Activated CD4-positive, alpha-beta T cell treated with anti-CD3 and anti-CD28 coated beads, Interleukin-2, amount 10 ng/mL, durations not matched to agents 7 days and 5 days (primary cell): ENCODE measurements at regions not wholly inside any gene's neighbourhood (a gene's known extent, or its start where the extent isn't known, plus 50 kb on each side); places are given as distances from the start of the nearest gene placed in this dataset.

Source experiments
- CTCF ChIA-PET: fragments of 350-600 bp; sonication (Branson Sonifier 250); formaldehyde crosslinking; loops from one replicate; lab custom pipeline; 2021; ENCODE audit warnings: antibody characterized with exemption; lab: Charles Lee
- POLR2A ChIA-PET: fragments of 350-600 bp; sonication (Branson Sonifier 250); formaldehyde crosslinking; loops from one replicate; lab custom pipeline; 2021; ENCODE audit warnings: antibody characterized with exemption; lab: Charles Lee
- DNase-seq: peaks from one replicate; pipeline ENCODE4 v3.0.0-alpha.2; 2020
- H3K27ac Mint-ChIP-seq: one replicate; pipeline ENCODE4 v1.8.0; 2021; ENCODE audit warnings: mild to moderate bottlenecking, moderate library complexity, mixed read lengths
- H3K27me3 Mint-ChIP-seq: one replicate; pipeline ENCODE4 v1.8.0; 2021; ENCODE audit warnings: mixed read lengths
- H3K36me3 Mint-ChIP-seq: one replicate; pipeline ENCODE4 v1.8.0; 2021; ENCODE audit warnings: low read depth, mixed read lengths
- H3K4me1 Mint-ChIP-seq: one replicate; pipeline ENCODE4 v1.8.0; 2021; ENCODE audit warnings: mixed read lengths
- H3K4me3 Mint-ChIP-seq: one replicate; pipeline ENCODE4 v1.8.0; 2021; ENCODE audit warnings: mild to moderate bottlenecking, moderate library complexity, mixed read lengths
- H3K9me3 Mint-ChIP-seq: one replicate; pipeline ENCODE4 v1.8.0; 2021; ENCODE audit warnings: mixed read lengths

DNA sequence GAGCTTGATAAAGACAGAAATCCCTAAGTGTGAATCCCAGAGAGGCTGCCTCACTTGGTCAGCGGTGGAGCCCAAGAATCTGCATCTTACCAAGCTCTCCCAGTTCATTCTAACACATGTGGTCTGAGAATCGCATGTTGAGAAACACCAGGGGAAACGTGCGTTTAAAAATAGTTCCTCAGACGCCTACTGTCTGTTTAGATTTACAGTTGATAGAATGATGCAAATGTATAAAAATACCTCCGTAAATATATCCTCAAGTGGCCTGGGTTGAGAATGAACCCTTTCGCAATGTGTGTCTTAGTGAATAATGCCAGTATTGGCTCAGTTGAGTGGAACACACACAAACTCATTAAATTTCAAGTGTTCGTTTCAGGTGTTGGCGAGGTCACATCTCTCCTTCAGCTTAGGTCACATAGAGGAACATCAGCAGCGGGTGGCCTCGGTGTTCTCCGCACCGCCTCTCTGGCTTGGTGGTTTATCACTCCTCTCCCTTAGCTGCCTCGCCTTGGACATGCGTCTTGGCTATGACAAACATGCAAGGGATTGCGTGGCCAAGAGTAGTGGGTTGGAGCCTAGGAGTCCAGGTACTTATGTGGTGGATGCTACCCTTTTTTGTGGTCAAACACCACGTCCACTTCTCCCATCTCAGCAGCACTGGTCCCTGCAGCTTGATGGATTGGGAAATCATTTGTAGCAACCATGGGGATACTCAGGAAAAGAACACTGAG lies 117.6 kb upstream of the SPATA13 start:
- Mint-ChIP-seq H3K27ac (no peak overlapping the region), H3K27me3 (peaks cover 3% of the 10 kb centered on the region), H3K4me3 (no peak overlapping the region), H3K4me1 (peaks cover 17% of the 10 kb centered on the region), H3K36me3 (no peaks in the 10 kb centered on the region), H3K9me3 (peaks cover 13% of the 10 kb centered on the region)
- CTCF ChIA-PET: interaction anchor here (0.6 to 1.5 kb wide), 2 partner anchors 161 to 186 kb away, joined by 3 to 5 read pairs; no protein-coding TSS in a partner anchor
- POLR2A ChIA-PET: no interaction called here
- no peak for DNase-seq

DNA sequence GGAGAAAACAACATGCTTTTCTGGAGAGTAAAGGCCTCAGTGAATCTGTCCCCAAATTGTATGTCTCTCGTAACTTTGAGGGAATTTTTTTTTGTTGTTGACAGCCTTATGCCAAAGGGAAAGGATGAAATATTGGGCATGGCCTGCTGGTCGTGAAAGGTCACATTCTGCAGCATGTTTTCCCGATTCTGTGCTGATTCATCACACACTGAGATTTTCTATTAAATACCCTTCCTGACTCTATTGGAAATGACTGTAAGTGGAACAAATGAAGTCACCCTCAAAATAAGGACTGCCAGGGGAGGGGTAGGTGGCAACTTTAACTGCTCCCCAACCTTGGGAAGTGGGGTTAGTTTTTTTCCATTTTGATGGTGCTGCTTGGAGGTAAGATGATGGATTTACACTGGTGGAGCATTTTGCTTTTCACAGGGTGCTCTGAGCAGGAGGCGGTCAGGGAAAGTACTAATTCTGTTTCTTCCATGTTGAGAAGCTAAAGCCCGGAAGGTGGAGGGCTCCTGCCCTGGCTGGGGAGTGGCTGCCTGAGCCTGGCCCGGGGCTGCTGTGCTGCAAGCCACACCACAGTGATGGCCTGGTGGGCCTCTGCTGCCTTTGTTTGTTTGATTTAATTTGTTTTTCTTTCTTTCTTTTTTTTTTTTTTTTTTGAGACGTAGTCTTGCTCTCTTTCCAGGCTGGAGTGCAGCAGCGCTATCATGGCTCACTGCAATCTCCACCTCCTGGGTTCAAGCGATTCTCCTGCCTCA lies 116.8 kb upstream of the SPATA13 start:
- peaks cover 13% of the 10 kb centered on the region for H3K9me3 Mint-ChIP-seq
- peaks cover 4% of the 10 kb centered on the region for H3K27me3 Mint-ChIP-seq
- no peak for DNase-seq
- peaks cover 10% of the 10 kb centered on the region for H3K4me1 Mint-ChIP-seq
- no peak overlapping the region for H3K4me3 Mint-ChIP-seq
- ChIA-PET POLR2A (no interaction called here), CTCF (interaction anchor here (0.7 kb wide), 1 partner anchor 160 kb away, joined by 4 read pairs; no protein-coding TSS in a partner anchor)
- H3K36me3 Mint-ChIP-seq: no peaks in the 10 kb centered on the region
- no peak overlapping the region for H3K27ac Mint-ChIP-seq

DNA sequence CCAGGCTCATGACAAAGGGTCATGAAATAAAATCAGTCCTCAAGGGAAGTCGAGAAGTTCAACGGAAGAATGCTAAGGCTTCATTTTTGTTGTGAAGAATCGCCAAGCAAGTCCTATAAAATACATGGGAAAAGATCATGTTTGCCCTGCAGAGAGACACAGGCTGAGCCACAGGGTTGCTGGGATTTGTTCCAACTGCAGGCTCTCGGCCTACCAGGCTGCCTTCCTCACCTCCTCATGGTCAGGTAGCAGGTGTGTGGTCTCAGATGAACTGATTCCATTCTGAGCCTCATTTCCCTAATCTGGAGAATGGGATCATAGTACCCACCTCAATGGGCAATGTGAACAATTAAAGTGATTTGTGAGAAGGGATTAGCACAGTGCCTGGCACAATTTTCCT lies 114.9 kb upstream of the SPATA13 start:
- CTCF ChIA-PET: interaction anchor here (1.4 kb wide), 1 partner anchor 10 kb away, joined by 4 read pairs; no protein-coding TSS in a partner anchor
- H3K4me1 Mint-ChIP-seq: no peaks in the 10 kb centered on the region

DNA sequence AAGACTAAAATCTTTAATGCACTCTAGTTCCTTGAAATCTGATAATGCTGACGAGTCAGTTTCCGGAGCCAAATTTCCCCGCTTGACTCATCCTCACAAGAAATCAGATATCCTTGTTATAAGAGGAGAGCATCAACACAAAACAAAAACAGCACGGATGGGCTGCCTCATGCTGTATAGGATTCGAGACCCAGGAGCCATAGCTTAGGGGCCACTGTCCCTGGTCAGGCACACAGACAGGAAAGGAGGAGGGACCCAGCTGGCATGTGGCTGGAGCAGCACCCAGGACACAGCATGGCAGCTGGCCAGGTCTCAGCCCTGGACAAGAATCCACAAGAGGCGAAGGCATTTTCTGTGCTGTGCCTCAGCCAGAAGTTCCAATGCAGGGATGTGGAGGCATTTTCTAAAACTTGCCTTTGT lies 110.2 kb upstream of the SPATA13 start:
- ChIA-PET CTCF (no interaction called here), POLR2A (no interaction called here)
- no peak for DNase-seq
- no peak overlapping the region for H3K4me3 Mint-ChIP-seq
- H3K9me3 Mint-ChIP-seq: peaks cover 13% of the 10 kb centered on the region
- H3K4me1 Mint-ChIP-seq: peaks cover 7% of the 10 kb centered on the region
- no peaks in the 10 kb centered on the region for H3K36me3 Mint-ChIP-seq
- H3K27ac Mint-ChIP-seq: no peak overlapping the region
- H3K27me3 Mint-ChIP-seq: peaks cover 9% of the 10 kb centered on the region

More for the DNA sequence above, 114.9 kb upstream of the SPATA13 start:
- Mint-ChIP-seq H3K36me3 (no peaks in the 10 kb centered on the region), H3K4me3 (no peak overlapping the region), H3K9me3 (peaks cover 13% of the 10 kb centered on the region), H3K27ac (no peak overlapping the region), H3K27me3 (peaks cover 4% of the 10 kb centered on the region)
- POLR2A ChIA-PET: no interaction called here
- no peak for DNase-seq

DNA sequence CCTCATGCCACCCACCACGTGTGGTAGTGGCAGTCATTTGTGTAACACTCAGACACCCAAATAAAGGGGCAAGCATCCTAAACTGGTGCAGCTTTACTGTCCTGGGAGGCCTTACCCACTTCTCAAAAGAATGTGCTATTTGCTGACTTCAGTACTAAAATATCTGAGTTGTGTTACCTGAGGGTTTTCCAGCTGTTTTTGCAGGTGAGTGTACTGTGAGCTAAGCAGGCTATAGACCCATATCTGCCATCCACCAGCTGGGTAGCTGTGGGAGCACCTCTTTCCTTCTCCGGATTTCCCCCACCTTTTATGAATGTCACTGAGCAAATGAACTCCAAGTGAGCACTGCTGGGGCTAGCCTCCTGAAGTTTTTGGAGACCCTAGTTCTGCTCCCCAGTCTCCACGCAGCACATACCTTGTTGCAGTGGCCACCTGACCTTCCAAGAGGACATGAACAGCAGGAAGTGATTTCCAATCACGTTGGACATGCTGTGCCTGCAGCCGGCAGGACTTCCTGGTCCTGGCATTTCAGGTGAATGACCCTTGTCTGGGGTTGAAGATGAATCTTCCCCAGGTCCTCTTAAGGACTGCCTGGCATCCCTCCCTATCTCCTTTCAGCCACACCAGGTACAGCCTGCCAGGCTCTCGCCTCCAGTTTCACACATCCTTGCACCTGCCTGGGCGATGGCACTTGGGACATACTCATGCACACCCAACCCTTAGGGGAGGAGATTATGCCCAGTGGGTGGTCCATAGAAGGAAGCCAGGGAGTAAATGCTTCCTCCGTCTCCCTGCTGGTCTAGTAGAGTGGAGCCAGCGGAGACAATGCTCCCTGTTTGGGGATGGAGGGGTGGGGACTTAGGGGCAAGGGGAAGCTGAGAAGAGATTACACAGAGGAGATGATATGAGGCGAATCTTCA lies 109.5 kb upstream of the SPATA13 start:
- Mint-ChIP-seq H3K4me1 (peaks cover 7% of the 10 kb centered on the region), H3K36me3 (no peaks in the 10 kb centered on the region), H3K4me3 (no peak overlapping the region), H3K27ac (no peak overlapping the region), H3K27me3 (peaks cover 7% of the 10 kb centered on the region), H3K9me3 (peaks cover 12% of the 10 kb centered on the region)
- ChIA-PET POLR2A (no interaction called here), CTCF (interaction anchor here (1.0 kb wide), 2 partner anchors 89 to 100 kb away, joined by 3 read pairs; no protein-coding TSS in a partner anchor)
- DNase-seq: no peak

DNA sequence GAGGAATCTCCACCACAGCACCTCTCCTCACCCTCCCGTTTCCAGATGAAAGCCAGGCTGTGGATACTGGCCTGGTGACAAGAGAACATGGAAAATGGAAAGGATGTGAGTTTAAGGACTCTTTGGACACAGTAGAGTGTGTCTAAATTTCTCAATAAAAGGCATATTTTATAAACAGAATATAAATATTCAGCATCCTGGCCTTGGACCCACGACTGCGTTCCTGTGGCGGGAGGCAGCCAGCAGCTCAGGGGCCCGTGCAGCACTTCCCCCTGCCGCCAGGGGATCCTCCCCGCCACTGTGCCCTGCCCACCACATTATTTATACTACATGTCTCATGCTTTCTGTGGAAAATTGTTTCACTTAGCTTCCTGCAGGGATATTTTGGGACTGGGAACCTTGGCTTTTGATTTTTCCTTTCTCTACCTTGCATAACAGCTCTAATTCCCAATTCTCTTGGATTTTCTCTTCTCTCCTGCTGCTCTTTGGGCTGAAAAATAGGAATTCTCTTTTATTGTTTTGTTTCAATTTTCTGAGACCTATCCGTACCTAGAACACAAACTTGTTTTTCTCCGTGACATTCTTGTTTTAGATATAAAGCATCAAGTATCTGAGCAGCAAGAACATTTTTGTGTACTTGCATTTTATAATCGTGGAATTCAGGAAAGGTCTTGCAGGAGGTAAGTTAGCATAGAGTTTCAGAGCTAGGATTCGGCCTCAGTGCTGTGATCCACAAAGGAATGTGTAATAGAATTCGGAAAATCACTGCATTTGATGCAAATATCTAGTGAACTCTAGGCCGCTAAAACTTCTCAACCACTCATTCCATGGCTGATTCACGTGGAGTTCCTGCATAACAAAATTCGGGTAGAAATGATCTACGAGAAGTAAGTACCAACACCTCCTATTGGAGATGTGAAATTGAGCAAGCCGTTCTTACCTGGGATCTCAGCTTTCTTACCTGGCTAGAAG lies 107.7 kb upstream of the SPATA13 start:
- no peaks in the 10 kb centered on the region for H3K9me3 Mint-ChIP-seq
- H3K4me1 Mint-ChIP-seq: peaks cover 7% of the 10 kb centered on the region
- H3K27me3 Mint-ChIP-seq: peaks cover 10% of the 10 kb centered on the region
- H3K27ac Mint-ChIP-seq: no peak overlapping the region
- no peak for DNase-seq
- no peaks in the 10 kb centered on the region for H3K36me3 Mint-ChIP-seq
- no peak overlapping the region for H3K4me3 Mint-ChIP-seq
- ChIA-PET CTCF (interaction anchor here (0.6 to 1.9 kb wide), 16 partner anchors 9 to 231 kb away, joined by 3 to 9 read pairs (median 4); no protein-coding TSS in a partner anchor), POLR2A (no interaction called here)

DNA sequence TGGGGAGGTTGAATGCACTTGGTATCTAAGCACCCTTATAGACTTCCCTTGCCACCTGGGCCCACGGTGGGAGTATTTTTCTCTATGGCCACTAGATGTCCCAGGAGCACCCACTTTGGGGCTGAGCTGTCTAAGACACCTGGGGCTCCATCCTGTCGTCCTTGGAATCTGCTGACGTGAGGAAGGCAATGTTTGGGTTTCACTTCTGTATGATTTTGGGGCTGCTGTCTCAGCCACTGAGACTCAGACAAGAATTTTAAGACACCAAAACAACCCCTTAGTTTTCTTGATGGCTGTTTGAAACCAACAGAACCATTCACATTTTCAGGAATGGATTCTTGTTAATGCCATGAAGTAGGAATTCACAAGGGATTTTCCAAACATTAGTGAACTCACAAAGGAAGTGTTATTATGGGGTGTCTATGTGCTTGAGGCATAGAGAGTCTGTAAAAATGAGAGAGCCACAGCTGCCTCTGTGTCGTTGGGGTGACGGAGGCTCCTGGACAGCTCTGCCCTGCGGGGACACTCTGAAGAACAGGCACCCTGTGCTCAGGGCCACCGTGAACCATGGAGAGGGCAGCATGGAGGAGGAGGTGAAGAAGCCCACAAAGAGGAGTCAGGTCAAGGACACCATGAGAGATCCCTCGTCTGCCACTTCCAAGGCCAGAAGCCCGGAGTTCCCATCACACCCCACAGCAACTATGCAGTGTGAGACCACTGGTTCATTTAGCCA lies 106.8 kb upstream of the SPATA13 start:
- H3K36me3 Mint-ChIP-seq: no peaks in the 10 kb centered on the region
- DNase-seq: peak; percentile 71
- CTCF ChIA-PET: interaction anchor here (0.6 to 1.9 kb wide), 19 partner anchors 8 to 231 kb away, joined by 3 to 9 read pairs (median 4); no protein-coding TSS in a partner anchor
- peaks cover 7% of the 10 kb centered on the region for H3K4me1 Mint-ChIP-seq
- no peak overlapping the region for H3K27ac Mint-ChIP-seq
- H3K27me3 Mint-ChIP-seq: peaks cover 9% of the 10 kb centered on the region
- no peaks in the 10 kb centered on the region for H3K9me3 Mint-ChIP-seq
- H3K4me3 Mint-ChIP-seq: no peak overlapping the region
- POLR2A ChIA-PET: no interaction called here

DNA sequence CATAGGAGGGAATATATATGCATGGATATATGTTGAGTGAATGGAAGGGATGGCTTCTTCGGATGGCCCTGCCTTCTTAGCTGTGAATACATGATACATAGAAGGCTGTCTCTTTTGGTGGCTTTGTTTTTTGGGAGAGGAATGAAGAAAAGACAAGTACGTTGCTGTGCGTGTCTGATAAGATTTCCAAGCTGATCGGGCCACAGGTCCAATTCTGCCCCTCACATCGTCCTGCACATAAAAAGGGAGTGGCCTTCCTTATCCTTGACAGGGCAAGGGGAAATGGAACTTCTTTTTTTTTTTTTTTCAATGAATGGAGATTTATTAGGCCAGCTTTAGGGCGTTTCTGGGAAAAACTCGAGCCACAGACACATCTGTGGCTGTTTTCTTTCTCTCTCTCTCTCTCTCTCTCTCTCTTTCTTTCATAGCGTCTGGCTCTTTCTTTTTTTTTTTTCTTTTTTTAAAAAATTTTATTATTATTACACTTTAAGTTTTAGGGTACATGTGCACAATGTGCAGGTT lies 103.8 kb upstream of the SPATA13 start:
- peaks cover 9% of the 10 kb centered on the region for H3K27me3 Mint-ChIP-seq
- no peaks in the 10 kb centered on the region for H3K36me3 Mint-ChIP-seq
- no peak for DNase-seq
- H3K4me1 Mint-ChIP-seq: peaks cover 7% of the 10 kb centered on the region
- H3K4me3 Mint-ChIP-seq: no peak overlapping the region
- CTCF ChIA-PET: interaction anchor here (0.7 kb wide), 2 partner anchors 24 to 195 kb away, joined by 5 read pairs; no protein-coding TSS in a partner anchor
- H3K9me3 Mint-ChIP-seq: no peaks in the 10 kb centered on the region
- no peak overlapping the region for H3K27ac Mint-ChIP-seq
- POLR2A ChIA-PET: no interaction called here

DNA sequence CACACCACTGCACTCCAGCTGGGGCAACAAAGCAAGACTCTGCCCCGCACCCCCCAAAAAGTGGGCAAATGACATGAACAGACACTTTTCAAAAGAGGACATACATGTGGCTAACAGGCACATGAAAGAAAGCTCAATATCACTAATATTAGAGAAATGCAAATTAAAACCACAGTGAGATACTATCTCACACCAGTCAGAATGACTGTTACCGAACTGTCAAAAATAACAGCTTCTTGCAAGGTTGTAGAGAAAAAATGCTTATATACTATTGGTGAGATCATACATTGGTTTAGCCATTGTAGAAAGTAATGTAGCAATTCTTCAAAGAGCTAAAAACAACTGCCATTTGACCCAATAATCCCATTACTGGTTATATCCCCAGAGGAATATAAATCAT lies 99.5 kb upstream of the SPATA13 start:
- H3K27me3 Mint-ChIP-seq: peaks cover 3% of the 10 kb centered on the region
- no peaks in the 10 kb centered on the region for H3K36me3 Mint-ChIP-seq
- H3K4me1 Mint-ChIP-seq: peaks cover 12% of the 10 kb centered on the region
- H3K4me3 Mint-ChIP-seq: no peak overlapping the region
- no peaks in the 10 kb centered on the region for H3K9me3 Mint-ChIP-seq
- no peak for DNase-seq
- ChIA-PET POLR2A (interaction anchor here (0.5 kb wide), 1 partner anchor 387 kb away, joined by 10 read pairs; no protein-coding TSS in a partner anchor), CTCF (interaction anchor here (1.2 to 1.5 kb wide), 4 partner anchors 7 to 214 kb away, joined by 3 to 4 read pairs (median 3); no protein-coding TSS in a partner anchor)
- no peak overlapping the region for H3K27ac Mint-ChIP-seq

DNA sequence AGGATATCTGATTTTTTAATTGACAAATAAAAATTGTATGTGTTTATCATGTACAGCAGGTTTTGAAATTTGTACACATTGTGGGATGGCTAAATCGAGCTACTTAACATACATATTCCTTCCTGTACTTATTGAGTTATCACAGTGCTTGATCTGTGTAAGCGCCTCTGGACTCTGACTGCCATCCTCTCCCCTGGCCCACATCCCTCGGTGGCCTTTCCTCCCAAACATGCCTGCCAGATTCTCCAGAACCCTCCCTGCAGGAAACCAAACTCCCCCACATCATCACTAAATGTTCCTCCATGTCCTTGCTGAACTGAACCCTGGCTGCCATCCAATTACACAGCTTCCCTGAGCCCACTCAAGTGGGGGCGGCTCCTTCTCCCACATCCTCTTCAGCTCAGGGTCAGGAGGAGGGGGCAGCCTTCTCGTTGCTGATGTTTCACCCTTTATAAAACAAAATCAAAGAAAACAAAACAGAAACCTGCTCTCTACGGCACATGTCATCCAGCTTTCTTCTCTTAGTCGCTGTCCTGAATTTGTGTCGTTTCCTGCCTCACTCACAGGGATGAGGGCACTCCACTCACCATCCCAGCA lies 97.1 kb upstream of the SPATA13 start:
- H3K36me3 Mint-ChIP-seq: no peaks in the 10 kb centered on the region
- peak; percentile 32 for DNase-seq
- peaks cover 12% of the 10 kb centered on the region for H3K4me1 Mint-ChIP-seq
- ChIA-PET POLR2A (no interaction called here), CTCF (interaction anchor here (1.5 to 1.9 kb wide), 3 partner anchors 11 to 165 kb away, joined by 3 to 6 read pairs (median 4); no protein-coding TSS in a partner anchor)
- H3K27ac Mint-ChIP-seq: peak overlapping the region; percentile 34
- no peaks in the 10 kb centered on the region for H3K9me3 Mint-ChIP-seq
- peaks cover 5% of the 10 kb centered on the region for H3K27me3 Mint-ChIP-seq
- H3K4me3 Mint-ChIP-seq: no peak overlapping the region
